ENCODE measurements at regions not wholly inside any gene's neighbourhood (a gene's known extent, or its start where the extent isn't known, plus 50 kb on each side); places are given as distances from the start of the nearest gene placed in this dataset.

DNA sequence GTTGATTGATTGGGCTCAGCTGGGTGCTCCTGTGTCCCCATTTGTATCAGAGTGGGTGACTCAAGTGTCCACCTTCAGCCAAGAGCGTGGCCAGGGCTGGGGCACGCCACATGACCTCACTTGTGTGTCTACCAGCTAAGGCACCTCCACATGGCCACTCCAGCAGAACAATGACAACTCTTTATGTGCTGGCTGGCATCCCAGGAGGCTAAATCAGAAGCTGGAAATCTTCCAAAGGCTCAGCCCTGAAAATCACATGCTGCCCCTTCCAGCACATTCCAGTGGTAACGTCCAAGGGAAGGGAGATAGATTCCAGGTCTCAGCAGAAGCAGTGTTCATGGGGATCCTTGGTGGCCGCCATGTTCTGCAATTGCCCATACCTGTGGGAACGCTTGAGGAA is 585.5 kb downstream of the AJAP1 start:
- TF ChIP-seq, protein P1, sequence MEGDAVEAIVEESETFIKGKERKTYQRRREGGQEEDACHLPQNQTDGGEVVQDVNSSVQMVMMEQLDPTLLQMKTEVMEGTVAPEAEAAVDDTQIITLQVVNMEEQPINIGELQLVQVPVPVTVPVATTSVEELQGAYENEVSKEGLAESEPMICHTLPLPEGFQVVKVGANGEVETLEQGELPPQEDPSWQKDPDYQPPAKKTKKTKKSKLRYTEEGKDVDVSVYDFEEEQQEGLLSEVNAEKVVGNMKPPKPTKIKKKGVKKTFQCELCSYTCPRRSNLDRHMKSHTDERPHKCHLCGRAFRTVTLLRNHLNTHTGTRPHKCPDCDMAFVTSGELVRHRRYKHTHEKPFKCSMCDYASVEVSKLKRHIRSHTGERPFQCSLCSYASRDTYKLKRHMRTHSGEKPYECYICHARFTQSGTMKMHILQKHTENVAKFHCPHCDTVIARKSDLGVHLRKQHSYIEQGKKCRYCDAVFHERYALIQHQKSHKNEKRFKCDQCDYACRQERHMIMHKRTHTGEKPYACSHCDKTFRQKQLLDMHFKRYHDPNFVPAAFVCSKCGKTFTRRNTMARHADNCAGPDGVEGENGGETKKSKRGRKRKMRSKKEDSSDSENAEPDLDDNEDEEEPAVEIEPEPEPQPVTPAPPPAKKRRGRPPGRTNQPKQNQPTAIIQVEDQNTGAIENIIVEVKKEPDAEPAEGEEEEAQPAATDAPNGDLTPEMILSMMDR (IDR thresholded peaks at IDR 0.05): no peak
- TF ChIP-seq POLR2A (IDR thresholded peaks at IDR 0.05) (no peak), POLR2AphosphoS5 (IDR thresholded peaks at IDR 0.05) (peak in 1 of 3 donors; percentile 17)

Data from breast epithelium (tissue), 3 donors.